Esophagus muscularis mucosa (tissue), 4 donors: ENCODE measurements at regions not wholly inside any gene's neighbourhood (a gene's known extent, or its start where the extent isn't known, plus 50 kb on each side); places are given as distances from the start of the nearest gene placed in this dataset.

Experiments
- DNase-seq: peaks from one replicate; pipeline ENCODE4 v3.0.0-alpha.2; 2017; ENCODE audit errors: extremely low spot score
- H3K27ac ChIP-seq, 4 donors: fragments of 200-600 bp; sonication (generic); replicated peaks in 1 of 4; 1 replicate in 3 of 4; 2 replicates in 1 of 4; pipeline ENCODE4 v1.5.1; 2016 to 2019; ENCODE audit warnings: mild to moderate bottlenecking in 1 of 4
- H3K27me3 ChIP-seq, 4 donors: fragments of 200-600 bp; sonication (generic); one replicate each; pipeline versions ENCODE4 v1.5.1 to v1.6.0; 2016 to 2019
- H3K36me3 ChIP-seq, 4 donors: fragments of 200-600 bp; sonication (generic); one replicate each; pipeline ENCODE4 v1.5.1; 2016 to 2019
- H3K4me1 ChIP-seq, 4 donors: fragments of 200-600 bp; sonication (generic); one replicate each; pipeline ENCODE4 v1.5.1; 2016 to 2019
- H3K4me3 ChIP-seq, 4 donors: fragments of 200-600 bp; sonication (generic); 1 replicate in 2 of 4; 2 replicates in 2 of 4; pipeline ENCODE4 v1.5.1; 2016 to 2019; ENCODE audit warnings: mild to moderate bottlenecking in 4 of 4, moderate library complexity in 1 of 4
- H3K9me3 ChIP-seq, 4 donors: fragments of 200-600 bp; sonication (generic); 1 replicate in 3 of 4; 2 replicates in 1 of 4; pipeline ENCODE4 v1.5.1; 2016 to 2019
- CTCF ChIP-seq, 3 experiments: fragments of 200-600 bp in 2 of 3; fragments of 450-650 bp in 1 of 3; sonication (generic) in 2 of 3; IDR thresholded peaks; one replicate each; pipeline ENCODE4 v1.5.1; 2017 to 2019; ENCODE audit warnings: antibody characterized with exemption in 3 of 3, mild to moderate bottlenecking in 2 of 3, moderate library complexity in 1 of 3
- EP300 ChIP-seq: sonication (generic); formaldehyde crosslinking; IDR thresholded peaks from one replicate; pipeline ENCODE4 v1.6.1; 2017; ENCODE audit warnings: antibody characterized with exemption
- POLR2A ChIP-seq: fragments of 450-650 bp; IDR thresholded peaks from one replicate; pipeline ENCODE4 v1.6.1; 2017; ENCODE audit warnings: antibody characterized with exemption, moderate library complexity, mild to moderate bottlenecking, low read depth
- POLR2AphosphoS5 ChIP-seq, 2 donors: sonication (generic); formaldehyde crosslinking; IDR thresholded peaks; one replicate each; pipeline ENCODE4 v1.6.1; 2017; ENCODE audit warnings: antibody characterized with exemption in 2 of 2
- WGBS: methylation state at CpG from one replicate; pipeline ENCODE4 v1.1.5; 2018; 5-methylcytosine and 5-hydroxymethylcytosine counted together
- intact Hi-C: fragments of 100-400 bp; cut with DNase I; formaldehyde crosslinking; loops from one replicate; pipeline ENCODE4 v1.15.1; 2023

DNA sequence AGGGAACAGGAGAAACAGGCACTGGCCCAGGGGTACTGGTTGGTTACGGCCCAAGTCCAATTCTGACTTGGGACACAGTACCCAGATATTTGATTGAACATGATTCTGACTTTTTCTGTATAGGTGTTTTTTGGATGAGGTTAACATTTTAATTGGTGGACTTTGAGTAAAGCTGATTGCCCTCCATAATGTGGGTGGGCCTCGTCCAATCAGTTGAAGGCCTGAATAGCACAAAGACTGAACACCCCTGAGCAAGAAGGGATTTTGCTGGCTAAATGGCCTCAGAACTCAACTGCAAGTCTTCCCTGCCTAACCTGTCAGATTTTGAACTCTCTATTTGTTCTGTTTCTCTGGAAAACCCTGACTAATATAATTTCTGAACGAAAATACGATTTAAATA, 222.6 kb downstream of the TEX36 start:
- H3K4me1 ChIP-seq: no peaks in the 10 kb centered on the region
- intact Hi-C loops: no loop called here
- no peak overlapping the region for H3K4me3 ChIP-seq
- no peaks in the 10 kb centered on the region for H3K9me3 ChIP-seq
- H3K27ac ChIP-seq: no peak overlapping the region
- 94% methylated on average over 4 of the region's 4 CpGs for WGBS
- TF ChIP-seq EP300 (no peak), CTCF (IDR thresholded peaks at IDR 0.05) (no peak), POLR2AphosphoS5 (IDR thresholded peaks at IDR 0.05) (no peak), POLR2A (no peak)
- H3K36me3 ChIP-seq: no peaks in the 10 kb centered on the region
- peak; percentile 12 for DNase-seq
- no peaks in the 10 kb centered on the region for H3K27me3 ChIP-seq

DNA sequence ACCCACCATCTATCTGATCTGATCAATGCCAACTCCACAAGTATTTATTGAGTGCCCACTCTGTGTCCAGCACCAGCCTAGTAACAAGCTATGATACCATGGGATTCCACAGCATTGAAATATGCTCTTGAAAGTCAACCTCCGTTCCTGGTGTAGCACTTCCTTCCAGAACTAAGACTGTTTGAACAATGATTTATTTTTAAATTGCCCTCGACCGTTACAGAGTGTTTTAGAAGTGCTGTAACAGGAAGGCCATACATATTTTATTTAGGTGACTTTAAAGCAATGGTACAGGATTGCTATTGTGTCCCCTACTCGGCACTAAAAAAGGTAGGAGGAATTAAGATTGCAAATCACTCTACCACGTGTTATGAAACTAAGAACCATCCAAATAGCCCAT, 225.6 kb downstream of the TEX36 start:
- Histone ChIP-seq H3K27ac (no peak overlapping the region), H3K4me3 (no peak overlapping the region), H3K9me3 (no peaks in the 10 kb centered on the region), H3K4me1 (no peaks in the 10 kb centered on the region), H3K27me3 (no peaks in the 10 kb centered on the region), H3K36me3 (no peaks in the 10 kb centered on the region)
- intact Hi-C loops: no loop called here
- TF ChIP-seq CTCF (IDR thresholded peaks at IDR 0.05) (no peak), POLR2A (no peak), EP300 (no peak)
- DNase-seq: peak; percentile 42
- WGBS: 63% methylated on average over 5 of the region's 5 CpGs

GRCh38 chr10:125455855-125456254, 227.1 kb downstream of the TEX36 start:
- no peaks in the 10 kb centered on the region for H3K36me3 ChIP-seq
- no peak for TF ChIP-seq CTCF (IDR thresholded peaks at IDR 0.05)
- TF ChIP-seq POLR2A: no peak
- TF ChIP-seq EP300: no peak
- TF ChIP-seq POLR2AphosphoS5 (IDR thresholded peaks at IDR 0.05): no peak
- no peak overlapping the region for H3K4me3 ChIP-seq
- H3K4me1 ChIP-seq: no peaks in the 10 kb centered on the region
- no peaks in the 10 kb centered on the region for H3K9me3 ChIP-seq
- H3K27me3 ChIP-seq: no peaks in the 10 kb centered on the region
- DNase-seq: no peak
- 75% methylated on average over 3 of the region's 3 CpGs for WGBS
- H3K27ac ChIP-seq: no peak overlapping the region
- intact Hi-C loops: no loop called here

- 74% methylated on average over 2 of the region's 2 CpGs for WGBS
- Histone ChIP-seq H3K4me1 (no peaks in the 10 kb centered on the region), H3K9me3 (no peaks in the 10 kb centered on the region), H3K4me3 (no peak overlapping the region), H3K36me3 (no peaks in the 10 kb centered on the region), H3K27me3 (no peaks in the 10 kb centered on the region), H3K27ac (no peak overlapping the region)
- no peak for TF ChIP-seq EP300
- TF ChIP-seq POLR2AphosphoS5 (IDR thresholded peaks at IDR 0.05): no peak
- TF ChIP-seq CTCF (IDR thresholded peaks at IDR 0.05): no peak
- TF ChIP-seq POLR2A: no peak
- intact Hi-C loops: no loop called here
- DNase-seq: peak; percentile 12
These were observed 227.5 kb downstream of the TEX36 start for GRCh38 chr10:125455431-125455830.

GRCh38 chr10:125451319-125451718, 231.6 kb downstream of the TEX36 start:
- no peak overlapping the region for H3K4me3 ChIP-seq
- 83% methylated on average over 10 of the region's 10 CpGs for WGBS
- H3K27me3 ChIP-seq: no peaks in the 10 kb centered on the region
- intact Hi-C loops: no loop called here
- no peaks in the 10 kb centered on the region for H3K36me3 ChIP-seq
- TF ChIP-seq CTCF (IDR thresholded peaks at IDR 0.05) (no peak), POLR2A (no peak), EP300 (no peak), POLR2AphosphoS5 (IDR thresholded peaks at IDR 0.05) (no peak)
- no peaks in the 10 kb centered on the region for H3K9me3 ChIP-seq
- DNase-seq: peak; percentile 50
- no peaks in the 10 kb centered on the region for H3K4me1 ChIP-seq
- H3K27ac ChIP-seq: no peak overlapping the region
